Osteocyte (in vitro differentiated cells): ENCODE measurements at regions not wholly inside any gene's neighbourhood (a gene's known extent, or its start where the extent isn't known, plus 50 kb on each side); places are given as distances from the start of the nearest gene placed in this dataset.

Experiments
- DNase-seq: peaks from one replicate; pipeline ENCODE4 v3.0.0; 2021; ENCODE audit warnings: mixed read lengths; ENCODE audit not compliant: unreplicated experiment; ENCODE audit errors: extremely low spot score
- H3K27ac Mint-ChIP-seq: one replicate; pipeline ENCODE4 v1.8.0; 2021; ENCODE audit warnings: mild to moderate bottlenecking, mixed read lengths; ENCODE audit not compliant: unreplicated experiment
- H3K27me3 Mint-ChIP-seq: one replicate; pipeline ENCODE4 v1.8.0; 2021; ENCODE audit warnings: mixed read lengths; ENCODE audit not compliant: unreplicated experiment
- H3K36me3 Mint-ChIP-seq: one replicate; pipeline ENCODE4 v1.8.0; 2021; ENCODE audit warnings: mixed read lengths; ENCODE audit not compliant: unreplicated experiment
- H3K4me1 Mint-ChIP-seq: one replicate; pipeline ENCODE4 v1.8.0; 2021; ENCODE audit warnings: mixed read lengths; ENCODE audit not compliant: unreplicated experiment
- H3K4me3 Mint-ChIP-seq: one replicate; pipeline ENCODE4 v1.8.0; 2021; ENCODE audit warnings: mild to moderate bottlenecking, moderate library complexity, mixed read lengths; ENCODE audit not compliant: unreplicated experiment
- H3K9me3 Mint-ChIP-seq: one replicate; pipeline ENCODE4 v1.8.0; 2021; ENCODE audit warnings: mixed read lengths; ENCODE audit not compliant: unreplicated experiment
- CTCF ChIP-seq: fragments of 200-600 bp; sonication (generic); IDR thresholded peaks from 2 replicates; pipeline ENCODE4 v1.5.0; 2021; ENCODE audit warnings: antibody characterized with exemption, mild to moderate bottlenecking, moderate library complexity

- Mint-ChIP-seq H3K4me3 (no peak overlapping the region), H3K36me3 (no peaks in the 10 kb centered on the region), H3K27me3 (no peaks in the 10 kb centered on the region), H3K27ac (no peak overlapping the region), H3K9me3 (peaks cover 14% of the 10 kb centered on the region), H3K4me1 (no peaks in the 10 kb centered on the region)
- no peak for TF ChIP-seq CTCF
- DNase-seq: no peak
Measured at GRCh38 chr16:26768385-26769010, 298.2 kb upstream of the C16orf82 start.

GRCh38 chr16:26770547-26770946 lies 296.2 kb upstream of the C16orf82 start:
- H3K4me1 Mint-ChIP-seq: no peaks in the 10 kb centered on the region
- no peak for DNase-seq
- H3K4me3 Mint-ChIP-seq: no peak overlapping the region
- no peak overlapping the region for H3K27ac Mint-ChIP-seq
- H3K27me3 Mint-ChIP-seq: no peaks in the 10 kb centered on the region
- no peak for TF ChIP-seq CTCF
- peaks cover 13% of the 10 kb centered on the region for H3K9me3 Mint-ChIP-seq
- no peaks in the 10 kb centered on the region for H3K36me3 Mint-ChIP-seq

GRCh38 chr16:26772503-26772902 lies 294.2 kb upstream of the C16orf82 start:
- H3K4me3 Mint-ChIP-seq: no peak overlapping the region
- peaks cover 16% of the 10 kb centered on the region for H3K9me3 Mint-ChIP-seq
- no peaks in the 10 kb centered on the region for H3K36me3 Mint-ChIP-seq
- H3K27me3 Mint-ChIP-seq: no peaks in the 10 kb centered on the region
- DNase-seq: no peak
- no peaks in the 10 kb centered on the region for H3K4me1 Mint-ChIP-seq
- H3K27ac Mint-ChIP-seq: no peak overlapping the region
- no peak for TF ChIP-seq CTCF

- Mint-ChIP-seq H3K27me3 (no peaks in the 10 kb centered on the region), H3K4me1 (no peaks in the 10 kb centered on the region), H3K27ac (no peak overlapping the region), H3K36me3 (no peaks in the 10 kb centered on the region), H3K9me3 (peaks cover 22% of the 10 kb centered on the region), H3K4me3 (no peak overlapping the region)
- TF ChIP-seq CTCF: no peak
- no peak for DNase-seq
Measured at GRCh38 chr16:26777821-26778220, 288.9 kb upstream of the C16orf82 start.

GRCh38 chr16:26787924-26788323 lies 278.8 kb upstream of the C16orf82 start:
- Mint-ChIP-seq H3K9me3 (peaks cover 5% of the 10 kb centered on the region), H3K27me3 (no peaks in the 10 kb centered on the region), H3K4me1 (no peaks in the 10 kb centered on the region), H3K36me3 (no peaks in the 10 kb centered on the region), H3K27ac (no peak overlapping the region), H3K4me3 (no peak overlapping the region)
- DNase-seq: no peak
- no peak for TF ChIP-seq CTCF
